WERI-Rb-1 (cell line): ENCODE measurements at regions not wholly inside any gene's neighbourhood (a gene's known extent, or its start where the extent isn't known, plus 50 kb on each side); places are given as distances from the start of the nearest gene placed in this dataset.

ENCODE experiments used
- DNase-seq: peaks from one replicate; pipeline ENCODE4 v3.0.0-alpha.2; 2020
- H3K27ac ChIP-seq: fragments of 250-450 bp; sonication (Bioruptor Pico); 2 replicates; pipeline ENCODE4 v1.5.1; 2020; ENCODE audit warnings: mild to moderate bottlenecking, moderate library complexity
- H3K27me3 ChIP-seq: fragments of 250-450 bp; sonication (Bioruptor Pico); 2 replicates; pipeline ENCODE4 v1.5.1; 2021; ENCODE audit warnings: mild to moderate bottlenecking, low read depth, moderate library complexity; ENCODE audit not compliant: insufficient read depth, severe bottlenecking
- H3K36me3 ChIP-seq: fragments of 250-450 bp; sonication (Bioruptor Pico); 2 replicates; pipeline ENCODE4 v1.5.1; 2020; ENCODE audit warnings: mild to moderate bottlenecking, moderate library complexity
- H3K4me3 ChIP-seq: 2 replicates; pipeline ENCODE4 v1.5.1; 2011; ENCODE audit warnings: low read depth, mild to moderate bottlenecking, control low read depth, low read length
- H3K9me3 ChIP-seq: fragments of 250-450 bp; sonication (Bioruptor Pico); 2 replicates; pipeline ENCODE4 v1.5.1; 2021; ENCODE audit warnings: mild to moderate bottlenecking, moderate library complexity; ENCODE audit not compliant: severe bottlenecking
- CTCF ChIP-seq: IDR thresholded peaks from 2 replicates; pipeline ENCODE4 v1.5.1; 2011; ENCODE audit warnings: low read depth, mild to moderate bottlenecking, control low read depth, inconsistent platforms, low read length

- no peak overlapping the region for H3K4me3 ChIP-seq
- no peak for TF ChIP-seq CTCF
- H3K27ac ChIP-seq, result no peak overlapping the region
Measured at GRCh38 chr6:159113223-159113622, 56.0 kb upstream of the FNDC1 start.

GRCh38 chr6:159112714-159113113, 56.5 kb upstream of the FNDC1 start:
- H3K27ac ChIP-seq, result no peak overlapping the region
- no peak for TF ChIP-seq CTCF
- no peaks in the 10 kb centered on the region for H3K9me3 ChIP-seq

More at GRCh38 chr6:159113223-159113622, 56.0 kb upstream of the FNDC1 start:
- DNase-seq, result no peak
- Histone ChIP-seq H3K9me3 (no peaks in the 10 kb centered on the region), H3K36me3 (no peaks in the 10 kb centered on the region), H3K27me3 (no peaks in the 10 kb centered on the region)

GRCh38 chr6:159110748-159111147, 58.5 kb upstream of the FNDC1 start:
- Histone ChIP-seq H3K36me3 (no peaks in the 10 kb centered on the region), H3K4me3 (no peak overlapping the region), H3K27me3 (no peaks in the 10 kb centered on the region), H3K9me3 (no peaks in the 10 kb centered on the region), H3K27ac (no peak overlapping the region)
- no peak for TF ChIP-seq CTCF
- no peak for DNase-seq

More at GRCh38 chr6:159112714-159113113, 56.5 kb upstream of the FNDC1 start:
- H3K4me3 ChIP-seq, result no peak overlapping the region
- H3K27me3 ChIP-seq, result no peaks in the 10 kb centered on the region
- DNase-seq, result no peak
- no peaks in the 10 kb centered on the region for H3K36me3 ChIP-seq

GRCh38 chr6:159110013-159110412, 59.2 kb upstream of the FNDC1 start:
- no peak overlapping the region for H3K4me3 ChIP-seq
- no peak overlapping the region for H3K27ac ChIP-seq
- no peaks in the 10 kb centered on the region for H3K9me3 ChIP-seq
- DNase-seq, result peak; percentile 41
- no peaks in the 10 kb centered on the region for H3K27me3 ChIP-seq
- TF ChIP-seq CTCF, result peak; percentile 72
- no peaks in the 10 kb centered on the region for H3K36me3 ChIP-seq

GRCh38 chr6:159109391-159109790, 59.8 kb upstream of the FNDC1 start:
- no peaks in the 10 kb centered on the region for H3K9me3 ChIP-seq
- no peak overlapping the region for H3K4me3 ChIP-seq
- H3K27ac ChIP-seq, result no peak overlapping the region
- no peak for DNase-seq
- no peaks in the 10 kb centered on the region for H3K36me3 ChIP-seq
- no peaks in the 10 kb centered on the region for H3K27me3 ChIP-seq
- no peak for TF ChIP-seq CTCF

GRCh38 chr6:159108426-159108985, 60.7 kb upstream of the FNDC1 start:
- Histone ChIP-seq H3K4me3 (no peak overlapping the region), H3K27ac (no peak overlapping the region)

More at GRCh38 chr6:159108426-159108985, 60.7 kb upstream of the FNDC1 start:
- H3K9me3 ChIP-seq, result no peaks in the 10 kb centered on the region
- no peak for DNase-seq
- no peak for TF ChIP-seq CTCF
- no peaks in the 10 kb centered on the region for H3K27me3 ChIP-seq
- H3K36me3 ChIP-seq, result no peaks in the 10 kb centered on the region
